ENCODE measurements at regions not wholly inside any gene's neighbourhood (a gene's known extent, or its start where the extent isn't known, plus 50 kb on each side); places are given as distances from the start of the nearest gene placed in this dataset.
"Not testable (repeated sequence)": the region's sequence is repeated elsewhere in the genome, so short reads cannot be mapped to it uniquely, and the experiment has no call there.

DNA sequence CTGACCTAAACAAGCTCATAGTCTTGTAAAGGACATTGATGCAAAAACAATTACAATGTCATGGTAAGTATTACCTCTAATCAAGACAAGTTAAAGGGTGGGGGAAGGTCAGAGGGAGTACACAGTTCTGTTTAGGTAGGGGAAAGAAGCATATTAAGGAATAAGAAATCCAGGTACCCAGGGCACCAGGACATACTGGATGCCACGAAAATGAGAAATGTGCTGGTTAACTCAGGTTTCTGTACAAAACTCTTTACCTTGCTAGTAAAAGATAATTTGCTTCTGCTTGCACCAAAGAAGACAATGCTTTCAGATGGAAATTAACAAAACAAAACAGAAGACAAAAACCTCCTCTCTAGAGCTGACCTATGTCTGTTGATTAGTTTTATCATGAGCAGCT is 70.7 kb upstream of the MED13 start:
- ATAC-seq (no peak), DNase-seq (no peak)
- Histone ChIP-seq H3K27ac (no peak overlapping the region), H3K36me3 (ENCODE audit: insufficient read depth in 1 of 2, low read depth in 1 of 2) (no peaks in the 10 kb centered on the region), H3K4me1 (no peaks in the 10 kb centered on the region), H3K9me3 (no peaks in the 10 kb centered on the region), H3K27me3 (ENCODE audit: insufficient read depth in 3 of 3, low read length in 2 of 3) (peaks cover 0 to 36% (median 9%) of the 10 kb centered on the region in 3 donors), H3K4me3 (no peak overlapping the region)
- no peak for TF ChIP-seq CTCF (IDR thresholded peaks at IDR 0.05)
- intact Hi-C loops (cut with DNase I), result no loop called here
- 81 to 85% (median 82%) methylated on average over 1 of the region's 1 CpG for WGBS, 3 donors

GRCh38 chr17:62135096-62135495 is 70.0 kb upstream of the MED13 start:
- H3K36me3 ChIP-seq (ENCODE audit: insufficient read depth in 1 of 2, low read depth in 1 of 2); H3K4me3 ChIP-seq; H3K27ac ChIP-seq; DNase-seq; intact Hi-C loops (cut with DNase I); H3K9me3 ChIP-seq; H3K4me1 ChIP-seq; ATAC-seq: not testable (repeated sequence)
- H3K27me3 ChIP-seq (ENCODE audit: insufficient read depth in 3 of 3, low read length in 2 of 3), result peaks cover 0 to 35% (median 8%) of the 10 kb centered on the region in 3 donors
- WGBS, 3 donors, result 84 to 89% (median 85%) methylated on average over 2 of the region's 2 CpGs

- 57 to 66% (median 61%) methylated on average over 4 of the region's 4 CpGs for WGBS, 3 donors
- no peak for ATAC-seq
- no peaks in the 10 kb centered on the region for H3K9me3 ChIP-seq
- no peak for DNase-seq
- no peak for TF ChIP-seq CTCF (IDR thresholded peaks at IDR 0.05)
- no peak overlapping the region for H3K27ac ChIP-seq
- H3K4me1 ChIP-seq, result no peaks in the 10 kb centered on the region
- H3K4me3 ChIP-seq, result no peak overlapping the region
- peaks cover 0 to 28% (median 6%) of the 10 kb centered on the region in 3 donors for H3K27me3 ChIP-seq (ENCODE audit: insufficient read depth in 3 of 3, low read length in 2 of 3)
- intact Hi-C loops (cut with DNase I), result no loop called here
- H3K36me3 ChIP-seq (ENCODE audit: insufficient read depth in 1 of 2, low read depth in 1 of 2), result no peaks in the 10 kb centered on the region
Measured at GRCh38 chr17:62134397-62134796, 69.3 kb upstream of the MED13 start.

DNA sequence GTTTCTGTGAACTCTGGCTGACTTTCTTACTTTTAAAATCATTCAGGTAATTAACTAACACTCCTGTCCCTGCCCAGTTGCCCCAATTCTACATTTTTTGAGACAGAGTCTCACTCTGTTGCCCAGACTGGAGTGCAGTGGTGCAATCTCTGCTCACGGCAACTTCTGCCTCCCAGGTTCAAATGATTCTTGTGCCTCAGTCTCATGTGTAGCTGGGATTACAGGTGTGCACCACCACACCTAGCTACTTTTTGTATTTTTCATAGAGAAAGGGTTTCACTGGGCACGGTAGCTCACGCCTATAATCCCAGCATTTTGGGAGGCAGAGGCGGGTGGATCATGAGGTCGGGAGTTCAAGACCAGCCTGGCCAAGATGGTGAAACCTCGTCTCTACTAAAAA is 66.2 kb upstream of the MED13 start:
- DNase-seq; H3K4me1 ChIP-seq; intact Hi-C loops (cut with DNase I); H3K9me3 ChIP-seq; H3K36me3 ChIP-seq (ENCODE audit: insufficient read depth in 1 of 2, low read depth in 1 of 2); H3K27me3 ChIP-seq (ENCODE audit: insufficient read depth in 3 of 3, low read length in 2 of 3); ATAC-seq; H3K27ac ChIP-seq; H3K4me3 ChIP-seq: not testable (repeated sequence)
- WGBS, 3 donors, result 92 to 98% (median 95%) methylated on average over 6 of the region's 6 CpGs

- no peaks in the 10 kb centered on the region for H3K27me3 ChIP-seq (ENCODE audit: insufficient read depth in 3 of 3, low read length in 2 of 3)
- no peaks in the 10 kb centered on the region for H3K4me1 ChIP-seq
- 69 to 81% (median 75%) methylated on average over 1 of the region's 1 CpG for WGBS, 3 donors
- ATAC-seq (no peak), DNase-seq (no peak)
- no peaks in the 10 kb centered on the region for H3K9me3 ChIP-seq
- no peak overlapping the region for H3K27ac ChIP-seq
- H3K36me3 ChIP-seq (ENCODE audit: insufficient read depth in 1 of 2, low read depth in 1 of 2), result no peaks in the 10 kb centered on the region
- TF ChIP-seq CTCF (IDR thresholded peaks at IDR 0.05), result no peak
- no peak overlapping the region for H3K4me3 ChIP-seq
- intact Hi-C loops (cut with DNase I), result no loop called here
Measured at GRCh38 chr17:62130739-62131138, 65.7 kb upstream of the MED13 start.

DNA sequence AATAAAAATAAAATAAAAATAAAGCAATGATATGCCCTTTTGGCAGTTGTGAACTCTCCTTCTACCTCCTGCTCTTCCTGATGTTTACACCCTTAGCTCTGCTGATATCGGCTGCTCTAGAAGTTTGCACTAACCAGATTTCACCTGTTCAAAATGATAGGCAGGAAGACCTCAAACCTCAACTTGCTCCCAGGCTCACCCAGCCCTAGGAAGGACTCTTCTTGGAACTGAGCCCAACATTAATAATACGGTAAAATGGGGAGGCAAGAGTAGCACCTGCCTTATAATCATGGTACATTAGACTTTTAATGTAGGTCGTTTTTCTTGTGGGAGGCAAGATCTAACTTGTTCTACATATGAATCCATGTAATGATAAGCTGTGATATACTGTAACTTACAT is 61.2 kb upstream of the MED13 start:
- Histone ChIP-seq H3K27ac (no peak overlapping the region), H3K4me3 (no peak overlapping the region), H3K4me1 (no peaks in the 10 kb centered on the region), H3K36me3 (ENCODE audit: insufficient read depth in 1 of 2, low read depth in 1 of 2) (no peaks in the 10 kb centered on the region), H3K9me3 (no peaks in the 10 kb centered on the region), H3K27me3 (ENCODE audit: insufficient read depth in 3 of 3, low read length in 2 of 3) (no peaks in the 10 kb centered on the region)
- no peak for ATAC-seq
- WGBS, 3 donors, result 51 to 55% (median 54%) methylated on average over 3 of the region's 3 CpGs
- TF ChIP-seq CTCF (IDR thresholded peaks at IDR 0.05), result no peak
- intact Hi-C loops (cut with DNase I), result no loop called here
- no peak for DNase-seq

All from psoas muscle (tissue), 7 donors.